ENCODE measurements at regions not wholly inside any gene's neighbourhood (a gene's known extent, or its start where the extent isn't known, plus 50 kb on each side); places are given as distances from the start of the nearest gene placed in this dataset.

GRCh38 chr3:197381371-197381770, 83.0 kb upstream of the DLG1 start:
- Histone ChIP-seq H3K27ac (no peak overlapping the region), H3K36me3 (no peaks in the 10 kb centered on the region), H3F3A (ENCODE audit: low read depth) (no peaks in the 10 kb centered on the region), H4K20me1 (ENCODE audit: low read depth) (no peaks in the 10 kb centered on the region), H2AFZ (replicated peaks) (peak overlapping the region; percentile 41), H3K27me3 (peaks cover 18% of the 10 kb centered on the region), H3K9me3 (ENCODE audit: low read depth) (no peaks in the 10 kb centered on the region), H3K79me2 (ENCODE audit: low read depth) (no peaks in the 10 kb centered on the region), H3K4me1 (peaks cover 17% of the 10 kb centered on the region), H3K4me3 (no peak overlapping the region), H3K9ac (no peak overlapping the region), H3K4me2 (no peak overlapping the region)
- Mint-ChIP-seq H3K27ac (no peak overlapping the region), H3K4me1 (peaks cover 6% of the 10 kb centered on the region), H3K4me3 (no peak overlapping the region), H3K36me3 (no peaks in the 10 kb centered on the region), H3K27me3 (ENCODE audit: insufficient read depth, low read depth) (peaks cover 3% of the 10 kb centered on the region), H3K9me3 (no peaks in the 10 kb centered on the region)
- DNase-seq (ENCODE audit: low spot score), result no peak
- TF ChIP-seq, protein P1, sequence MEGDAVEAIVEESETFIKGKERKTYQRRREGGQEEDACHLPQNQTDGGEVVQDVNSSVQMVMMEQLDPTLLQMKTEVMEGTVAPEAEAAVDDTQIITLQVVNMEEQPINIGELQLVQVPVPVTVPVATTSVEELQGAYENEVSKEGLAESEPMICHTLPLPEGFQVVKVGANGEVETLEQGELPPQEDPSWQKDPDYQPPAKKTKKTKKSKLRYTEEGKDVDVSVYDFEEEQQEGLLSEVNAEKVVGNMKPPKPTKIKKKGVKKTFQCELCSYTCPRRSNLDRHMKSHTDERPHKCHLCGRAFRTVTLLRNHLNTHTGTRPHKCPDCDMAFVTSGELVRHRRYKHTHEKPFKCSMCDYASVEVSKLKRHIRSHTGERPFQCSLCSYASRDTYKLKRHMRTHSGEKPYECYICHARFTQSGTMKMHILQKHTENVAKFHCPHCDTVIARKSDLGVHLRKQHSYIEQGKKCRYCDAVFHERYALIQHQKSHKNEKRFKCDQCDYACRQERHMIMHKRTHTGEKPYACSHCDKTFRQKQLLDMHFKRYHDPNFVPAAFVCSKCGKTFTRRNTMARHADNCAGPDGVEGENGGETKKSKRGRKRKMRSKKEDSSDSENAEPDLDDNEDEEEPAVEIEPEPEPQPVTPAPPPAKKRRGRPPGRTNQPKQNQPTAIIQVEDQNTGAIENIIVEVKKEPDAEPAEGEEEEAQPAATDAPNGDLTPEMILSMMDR (IDR thresholded peaks at IDR 0.05), result no peak
- no peak for TF ChIP-seq EZH2phosphoT487 (IDR thresholded peaks at IDR 0.05)

DNA sequence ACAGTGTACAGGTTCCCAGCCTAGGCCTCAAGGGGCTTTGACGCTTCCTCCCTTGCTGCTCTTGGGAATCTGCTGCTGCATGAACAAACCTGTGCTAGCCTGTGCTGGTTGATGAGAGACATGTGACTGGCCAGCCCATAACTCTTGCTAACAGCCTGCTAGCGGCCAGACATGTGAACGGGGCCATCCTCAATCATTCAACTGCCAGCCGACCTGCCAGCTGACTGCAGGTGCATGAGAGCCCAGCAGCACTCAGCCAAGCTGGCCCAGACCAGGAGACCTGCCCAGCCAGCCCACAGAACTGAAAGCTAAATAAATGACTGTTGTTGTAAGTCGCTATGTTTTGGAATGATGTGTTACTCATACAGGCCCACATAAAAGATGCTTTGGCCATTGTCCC, 82.4 kb upstream of the DLG1 start:
- Histone ChIP-seq H3K79me2 (ENCODE audit: low read depth) (no peaks in the 10 kb centered on the region), H3K9me3 (ENCODE audit: low read depth) (no peaks in the 10 kb centered on the region), H3K4me3 (no peak overlapping the region), H3K36me3 (no peaks in the 10 kb centered on the region), H3K4me2 (no peak overlapping the region), H3F3A (ENCODE audit: low read depth) (no peaks in the 10 kb centered on the region), H3K4me1 (peaks cover 17% of the 10 kb centered on the region), H3K27me3 (peaks cover 12% of the 10 kb centered on the region), H3K9ac (no peak overlapping the region), H3K27ac (no peak overlapping the region), H2AFZ (replicated peaks) (no peak overlapping the region), H4K20me1 (ENCODE audit: low read depth) (no peaks in the 10 kb centered on the region)
- TF ChIP-seq EZH2 (IDR thresholded peaks at IDR 0.05) (no peak), EZH2phosphoT487 (IDR thresholded peaks at IDR 0.05) (no peak)
- TF ChIP-seq, protein P1 (IDR thresholded peaks at IDR 0.05), result no peak
- DNase-seq (ENCODE audit: low spot score), result no peak
- H3K9me3 Mint-ChIP-seq, result no peaks in the 10 kb centered on the region
- H3K36me3 Mint-ChIP-seq, result no peaks in the 10 kb centered on the region
- H3K4me1 Mint-ChIP-seq, result peaks cover 6% of the 10 kb centered on the region
- no peak overlapping the region for H3K27ac Mint-ChIP-seq
- no peak overlapping the region for H3K4me3 Mint-ChIP-seq
- H3K27me3 Mint-ChIP-seq (ENCODE audit: insufficient read depth, low read depth), result peaks cover 3% of the 10 kb centered on the region

- H3K4me2 ChIP-seq, result no peak overlapping the region
- H3K36me3 Mint-ChIP-seq, result no peaks in the 10 kb centered on the region
- no peaks in the 10 kb centered on the region for H3K36me3 ChIP-seq
- H3K4me1 ChIP-seq, result peaks cover 17% of the 10 kb centered on the region
- H3K79me2 ChIP-seq (ENCODE audit: low read depth), result no peaks in the 10 kb centered on the region
- H3K9me3 Mint-ChIP-seq, result no peaks in the 10 kb centered on the region
- no peak for DNase-seq (ENCODE audit: low spot score)
- no peak overlapping the region for H2AFZ ChIP-seq (replicated peaks)
- H4K20me1 ChIP-seq (ENCODE audit: low read depth), result no peaks in the 10 kb centered on the region
- peaks cover 3% of the 10 kb centered on the region for H3K27me3 Mint-ChIP-seq (ENCODE audit: insufficient read depth, low read depth)
- H3K27me3 ChIP-seq, result no peaks in the 10 kb centered on the region
- H3K4me3 ChIP-seq, result no peak overlapping the region
- no peaks in the 10 kb centered on the region for H3F3A ChIP-seq (ENCODE audit: low read depth)
- no peaks in the 10 kb centered on the region for H3K9me3 ChIP-seq (ENCODE audit: low read depth)
- no peak overlapping the region for H3K4me3 Mint-ChIP-seq
- H3K4me1 Mint-ChIP-seq, result peaks cover 6% of the 10 kb centered on the region
- no peak overlapping the region for H3K27ac Mint-ChIP-seq
- TF ChIP-seq EZH2 (IDR thresholded peaks at IDR 0.05) (no peak), EZH2phosphoT487 (IDR thresholded peaks at IDR 0.05) (no peak)
- TF ChIP-seq, protein P1 (IDR thresholded peaks at IDR 0.05), result no peak
- H3K9ac ChIP-seq, result no peak overlapping the region
- H3K27ac ChIP-seq, result no peak overlapping the region
Observed at GRCh38 chr3:197378985-197379718, 80.7 kb upstream of the DLG1 start.

All from neural progenitor cell (in vitro differentiated cells).